HT1080 (cell line): ENCODE measurements at regions not wholly inside any gene's neighbourhood (a gene's known extent, or its start where the extent isn't known, plus 50 kb on each side); places are given as distances from the start of the nearest gene placed in this dataset.
"Not testable (repeated sequence)": the region's sequence is repeated elsewhere in the genome, so short reads cannot be mapped to it uniquely, and the experiment has no call there.

Source experiments
- DNase-seq: peaks from one replicate; pipeline ENCODE4 v3.0.0-alpha.2; 2015; ENCODE audit warnings: low read depth

- DNase-seq = no peak
Measured at GRCh38 chrX:124234348-124234747, 98.1 kb upstream of the TEX13D start.

GRCh38 chrX:124238268-124238667, 94.2 kb upstream of the TEX13D start:
- DNase-seq = no peak

GRCh38 chrX:124239324-124239723, 93.1 kb upstream of the TEX13D start:
- no peak for DNase-seq

GRCh38 chrX:124239911-124240310, 92.5 kb upstream of the TEX13D start:
- no peak for DNase-seq

GRCh38 chrX:124240422-124240821, 92.0 kb upstream of the TEX13D start:
- DNase-seq = no peak

GRCh38 chrX:124242131-124242530, 90.3 kb upstream of the TEX13D start:
- no peak for DNase-seq

GRCh38 chrX:124249345-124249744, 83.1 kb upstream of the TEX13D start:
- DNase-seq = no peak

- no peak for DNase-seq
Measured at GRCh38 chrX:124250835-124251437, 81.5 kb upstream of the TEX13D start.

GRCh38 chrX:124254611-124255010, 77.8 kb upstream of the TEX13D start:
- DNase-seq = no peak

GRCh38 chrX:124256216-124256615, 76.2 kb upstream of the TEX13D start:
- DNase-seq = no peak

GRCh38 chrX:124256629-124257380, 75.7 kb upstream of the TEX13D start:
- DNase-seq = no peak

- DNase-seq = no peak
Measured at GRCh38 chrX:124257924-124258702, 74.3 kb upstream of the TEX13D start.

GRCh38 chrX:124260845-124261244, 71.6 kb upstream of the TEX13D start:
- DNase-seq = no peak

- peak; percentile 11 for DNase-seq
Measured at GRCh38 chrX:124263743-124264142, 68.7 kb upstream of the TEX13D start.

GRCh38 chrX:124268099-124268498, 64.4 kb upstream of the TEX13D start:
- no peak for DNase-seq

- no peak for DNase-seq
Measured at GRCh38 chrX:124269881-124270280, 62.6 kb upstream of the TEX13D start.

- DNase-seq = not testable (repeated sequence)
Measured at GRCh38 chrX:124271599-124271998, 60.9 kb upstream of the TEX13D start.

GRCh38 chrX:124272370-124272982, 60.0 kb upstream of the TEX13D start:
- no peak for DNase-seq

GRCh38 chrX:124274438-124275181, 57.9 kb upstream of the TEX13D start:
- no peak for DNase-seq

- DNase-seq = no peak
Measured at GRCh38 chrX:124275182-124275894, 57.1 kb upstream of the TEX13D start.
